ENCODE measurements at regions not wholly inside any gene's neighbourhood (a gene's known extent, or its start where the extent isn't known, plus 50 kb on each side); places are given as distances from the start of the nearest gene placed in this dataset.
"Not testable (repeated sequence)": the region's sequence is repeated elsewhere in the genome, so short reads cannot be mapped to it uniquely, and the experiment has no call there.

DNA sequence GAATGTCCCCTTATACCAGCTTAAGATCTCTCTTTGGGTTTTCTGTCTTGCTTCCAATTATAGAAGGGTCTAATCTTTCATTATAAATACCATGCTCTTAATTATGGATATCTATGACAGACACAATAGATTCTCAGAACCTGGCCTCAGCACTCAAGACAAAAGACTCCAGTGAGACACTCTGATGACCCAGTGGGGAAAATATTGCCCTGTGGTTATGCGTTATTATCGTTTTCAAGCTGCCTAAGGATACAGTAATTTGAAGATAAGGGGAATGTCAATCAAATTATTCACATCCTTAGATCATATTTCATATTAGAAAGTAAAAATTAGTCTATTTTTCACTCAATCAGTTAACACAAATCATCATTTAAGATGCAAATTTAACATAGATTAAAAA lies 748.8 kb downstream of the XPNPEP1 start:
- DNase-seq, result no peak

DNA sequence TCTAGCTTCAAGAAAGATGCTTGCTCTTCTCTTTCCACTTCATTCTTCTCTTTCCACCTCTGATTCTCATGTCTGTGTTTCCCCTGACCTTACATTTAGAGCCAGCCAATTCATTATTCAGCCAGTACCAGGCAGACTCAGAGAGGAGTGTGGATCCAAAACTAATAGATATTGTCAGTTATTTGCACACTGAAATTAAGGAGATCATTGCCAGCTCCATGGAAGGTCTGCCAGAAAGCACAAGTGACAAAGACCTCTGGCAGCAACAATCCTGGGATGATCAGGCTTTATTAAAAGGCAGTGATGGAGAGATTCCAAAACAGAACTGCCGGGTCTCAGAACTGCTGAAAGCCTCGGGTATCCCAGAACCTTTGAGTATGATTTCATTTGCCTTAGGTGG lies 749.4 kb downstream of the XPNPEP1 start:
- DNase-seq, result no peak

DNA sequence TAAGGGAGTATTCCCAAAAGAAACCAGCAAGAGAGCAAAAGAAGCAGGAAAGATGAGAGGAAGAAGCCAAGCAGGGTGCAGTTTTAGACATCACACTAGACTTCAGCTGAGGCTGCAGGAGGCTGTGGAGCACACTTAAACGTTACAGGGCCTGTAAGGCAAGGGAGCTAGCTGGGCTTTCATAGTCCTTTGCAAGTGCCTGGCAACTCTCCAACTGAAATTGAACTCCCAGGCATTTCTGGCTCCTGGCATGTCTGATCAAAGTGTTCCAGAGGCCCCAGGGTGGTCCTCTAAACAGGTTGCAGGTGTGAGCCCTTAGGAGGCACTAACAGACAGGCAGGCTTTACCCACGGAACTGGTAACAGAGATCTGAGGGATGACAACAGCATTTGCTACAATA lies 750.2 kb downstream of the XPNPEP1 start:
- no peak for DNase-seq

DNA sequence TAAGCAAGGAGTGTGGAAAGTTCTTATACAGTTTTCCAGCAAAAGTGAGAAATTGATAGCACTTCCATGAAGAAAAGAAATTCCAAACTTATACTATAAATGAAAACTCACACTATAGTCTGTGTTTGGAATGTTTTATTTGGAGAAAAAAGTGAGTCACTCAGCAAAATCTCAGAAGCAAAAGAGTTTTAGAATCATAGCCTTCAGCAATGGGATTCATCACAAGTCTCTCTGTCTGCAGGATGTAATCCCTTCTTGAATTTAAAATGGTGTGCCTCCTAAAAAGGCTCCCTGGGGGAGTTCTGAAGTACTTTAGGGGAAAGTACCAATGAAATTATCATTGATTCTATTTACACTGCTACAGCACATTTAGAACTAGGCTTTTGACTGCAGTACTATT lies 756.4 kb downstream of the XPNPEP1 start:
- DNase-seq, result no peak

DNA sequence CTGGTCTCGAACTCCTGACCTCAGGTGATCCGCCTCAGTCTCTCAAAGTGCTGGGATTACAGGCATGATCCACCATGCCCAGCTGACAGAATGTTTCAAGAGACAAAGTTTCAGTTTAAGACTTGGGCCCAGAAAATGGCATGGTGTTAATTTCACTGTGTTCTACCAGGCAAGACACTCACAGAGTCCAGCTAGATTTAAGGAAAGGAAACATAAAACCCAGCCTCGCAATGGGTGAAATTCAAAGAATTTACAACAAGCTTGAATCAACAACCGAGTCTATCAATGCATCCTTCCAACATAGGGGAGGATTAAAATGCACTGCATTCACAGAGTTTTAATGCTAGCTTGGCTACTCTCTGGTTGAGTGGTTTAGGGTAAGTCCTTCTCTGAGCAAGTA lies 764.0 kb downstream of the XPNPEP1 start:
- no peak for DNase-seq

DNA sequence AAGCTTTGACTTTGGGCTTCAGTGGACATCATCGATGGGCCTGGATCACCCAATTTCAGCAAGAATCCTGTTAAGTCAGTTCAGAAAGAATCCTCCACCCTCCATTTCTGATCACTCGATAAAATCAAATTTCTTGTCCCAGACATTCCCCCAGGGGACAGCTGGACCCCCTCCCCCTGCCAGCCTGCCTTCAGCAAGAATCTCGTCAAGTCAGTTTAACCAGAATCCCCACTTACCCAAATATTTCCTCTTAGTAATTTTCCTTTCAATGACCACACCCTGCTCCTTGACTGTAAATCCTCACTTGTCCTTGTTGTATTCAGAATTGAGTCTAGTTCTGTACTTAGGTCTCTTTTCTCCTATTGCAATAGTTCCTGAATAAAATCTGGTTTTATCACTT lies 766.9 kb downstream of the XPNPEP1 start:
- no peak for DNase-seq

DNA sequence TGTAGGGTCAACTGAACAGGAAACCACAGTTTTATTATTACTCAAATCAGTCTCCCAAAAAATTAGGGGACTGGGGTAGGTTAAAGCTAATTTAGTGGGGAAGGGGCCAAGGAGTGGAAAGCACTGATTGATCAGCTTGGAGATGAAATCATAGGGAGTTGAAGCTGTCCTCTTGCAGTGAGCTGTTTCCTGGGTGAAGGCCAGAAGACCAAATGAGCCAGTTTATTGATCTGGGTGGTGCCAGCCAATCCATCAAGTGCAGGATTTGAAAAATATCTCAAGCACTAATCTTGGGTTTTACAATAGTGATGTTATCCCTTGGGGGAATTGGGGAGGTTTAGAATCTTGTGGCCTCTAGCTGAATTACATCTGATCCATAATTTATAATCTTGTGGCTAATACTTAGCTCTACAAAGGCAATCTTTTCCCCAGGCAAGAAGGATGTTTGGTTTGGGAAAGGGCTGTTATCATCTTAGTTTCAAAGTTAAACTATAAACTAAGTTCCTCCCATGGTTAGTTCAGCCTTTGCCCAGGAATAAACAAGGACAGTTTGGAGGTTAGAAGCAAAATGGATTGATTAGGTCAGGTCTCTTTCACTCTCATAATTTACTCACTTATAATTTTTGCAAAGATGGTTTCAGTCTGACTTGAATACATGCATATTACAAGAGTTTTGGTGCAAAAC lies 773.5 kb downstream of the XPNPEP1 start:
- DNase-seq, result no peak

DNA sequence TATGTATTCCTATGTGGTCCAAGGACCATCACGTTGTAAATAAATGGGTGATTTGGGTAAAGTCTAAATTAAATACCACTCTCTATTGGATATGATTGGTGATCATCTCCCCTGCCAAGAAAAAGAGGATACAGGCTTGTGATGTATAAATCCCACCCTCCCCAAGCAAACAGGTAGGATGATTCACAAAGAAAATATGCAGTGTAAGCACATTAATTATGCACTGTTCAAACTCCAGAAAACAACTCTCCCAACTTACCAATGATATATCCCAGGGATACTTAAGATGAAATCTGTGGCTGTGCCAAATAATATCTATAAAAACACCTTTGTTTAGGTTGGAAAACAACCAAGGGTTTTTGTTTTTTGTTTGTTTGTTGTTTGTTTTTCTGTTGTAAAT lies 795.9 kb downstream of the XPNPEP1 start:
- no peak for DNase-seq

DNA sequence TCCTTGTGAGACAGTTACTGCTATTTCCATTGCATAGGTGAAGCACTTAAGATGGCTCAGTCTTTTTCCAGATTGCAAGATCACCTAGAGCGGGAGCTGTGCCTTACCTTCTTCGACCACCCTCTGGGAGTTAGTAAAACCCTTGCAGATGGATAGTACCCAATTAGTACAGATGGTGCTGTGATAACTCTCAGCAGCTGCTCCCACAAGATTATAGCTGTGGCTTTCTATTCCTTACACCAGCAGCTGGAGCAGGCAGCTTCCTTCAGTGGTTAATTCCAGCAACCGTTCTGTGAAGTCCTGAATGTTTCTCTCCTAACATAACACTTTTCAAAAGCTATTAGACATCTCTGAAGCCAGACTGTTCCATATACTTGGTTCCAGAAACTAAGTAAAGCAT lies 796.8 kb downstream of the XPNPEP1 start:
- DNase-seq, result no peak

DNA sequence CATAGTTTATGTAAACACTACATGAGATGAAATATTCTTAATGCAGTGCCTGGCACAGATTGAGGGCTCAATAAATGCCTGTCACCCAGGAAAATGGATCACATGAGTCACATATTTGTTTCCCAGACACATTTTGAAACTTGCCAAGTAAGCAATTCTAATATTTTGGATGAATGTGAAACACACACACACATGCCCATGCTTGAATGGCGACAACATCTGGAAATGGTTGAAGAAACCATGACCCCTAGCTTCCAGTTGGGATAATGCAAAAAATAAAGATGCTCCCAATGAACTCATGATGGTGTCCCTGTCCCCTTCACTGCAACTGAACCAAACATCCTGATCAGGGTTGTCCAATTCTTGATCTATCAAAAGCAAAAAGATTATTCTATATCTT lies 797.3 kb downstream of the XPNPEP1 start:
- DNase-seq, result no peak

DNA sequence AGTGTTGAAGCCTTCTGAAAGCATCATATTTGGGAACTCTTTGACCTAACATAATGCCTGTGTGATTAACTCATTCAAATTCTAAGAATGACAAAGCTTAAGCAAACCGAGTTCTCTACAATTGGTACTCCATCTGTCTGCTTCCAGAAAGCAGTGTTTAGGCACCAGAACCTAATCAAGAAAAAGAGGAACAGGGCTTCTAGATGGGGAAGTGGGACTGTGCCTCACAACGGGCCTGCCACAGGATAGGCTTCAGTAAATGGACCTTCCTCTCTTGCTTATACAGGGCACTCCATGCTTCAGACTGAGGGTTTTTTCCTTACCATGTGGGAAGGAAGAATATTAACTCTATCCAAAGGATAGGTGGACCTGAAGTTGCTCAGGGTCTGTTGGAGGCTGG lies 808.1 kb downstream of the XPNPEP1 start:
- no peak for DNase-seq

DNA sequence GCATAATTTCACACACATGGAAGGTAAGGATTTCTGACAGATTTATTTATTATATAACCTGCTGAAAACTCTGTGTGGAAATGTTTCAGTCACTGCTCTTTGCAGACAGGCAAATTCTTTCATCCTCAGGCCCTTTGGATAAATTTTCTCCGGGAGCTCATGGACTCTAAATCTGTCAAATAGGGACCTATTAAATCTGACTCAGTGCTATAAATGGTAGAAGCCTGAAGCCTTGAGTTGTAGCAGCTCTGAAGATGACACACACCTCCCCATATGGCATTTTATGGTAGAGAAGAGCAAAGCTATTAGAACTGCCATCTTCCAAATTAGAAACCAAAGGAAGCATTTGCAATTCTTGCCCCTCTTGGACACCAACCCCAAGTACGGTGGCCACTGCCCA lies 808.7 kb downstream of the XPNPEP1 start:
- DNase-seq, result no peak

DNA sequence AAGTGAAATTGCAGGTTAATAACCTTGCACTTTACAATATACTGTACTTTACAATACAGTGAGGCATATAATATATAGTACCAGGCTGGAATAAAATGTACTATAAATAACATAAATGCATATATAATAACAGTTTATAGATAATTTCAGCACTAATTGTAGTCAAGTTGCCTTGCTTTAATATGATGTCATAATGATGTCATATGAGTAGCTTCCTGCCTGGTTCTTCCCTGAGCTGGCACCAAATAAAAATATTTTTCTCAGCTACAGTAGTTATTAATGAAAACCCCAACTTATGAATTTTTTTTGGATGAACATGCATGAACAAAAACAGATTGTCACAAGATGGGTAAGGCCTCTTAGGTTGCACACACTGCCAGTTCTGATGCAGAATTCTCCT lies 816.7 kb downstream of the XPNPEP1 start:
- DNase-seq, result no peak

DNA sequence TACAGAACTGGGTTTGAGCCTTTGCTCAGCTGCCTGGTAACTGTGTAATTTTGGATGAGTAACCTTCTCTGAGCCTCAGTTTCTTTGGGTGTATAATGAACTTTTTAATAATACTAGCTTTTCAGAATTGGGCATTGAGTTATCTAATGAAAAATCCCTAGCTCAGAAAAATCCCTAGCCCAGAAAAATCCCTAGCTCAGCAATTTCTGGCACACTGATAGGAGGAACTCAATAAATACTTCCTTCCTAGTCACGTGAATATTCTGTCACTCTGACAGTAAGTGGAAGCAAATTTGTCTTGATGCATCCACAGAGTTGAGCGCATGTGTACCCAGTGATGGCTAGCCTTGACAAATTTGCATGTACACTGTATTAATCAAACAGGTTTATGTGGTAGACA lies 817.6 kb downstream of the XPNPEP1 start:
- no peak for DNase-seq

DNA sequence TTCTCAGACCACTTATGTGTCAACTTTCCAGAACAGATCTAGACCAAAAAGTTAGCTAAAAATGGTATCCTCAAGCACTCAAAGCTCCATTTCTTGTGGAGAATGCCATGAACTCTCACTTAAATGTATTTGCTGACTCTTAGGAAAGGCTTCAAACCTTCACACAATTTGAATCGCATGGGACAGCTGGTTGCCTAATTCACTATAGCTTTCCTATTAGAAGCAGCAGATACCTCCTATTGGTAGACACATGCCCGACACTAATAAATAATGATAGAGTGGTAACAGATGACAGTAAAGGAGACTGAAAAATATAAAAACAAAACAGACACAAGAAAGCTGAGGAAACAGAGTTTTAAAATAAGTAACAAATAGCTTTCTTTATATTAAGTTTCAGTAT lies 818.5 kb downstream of the XPNPEP1 start:
- DNase-seq, result no peak

DNA sequence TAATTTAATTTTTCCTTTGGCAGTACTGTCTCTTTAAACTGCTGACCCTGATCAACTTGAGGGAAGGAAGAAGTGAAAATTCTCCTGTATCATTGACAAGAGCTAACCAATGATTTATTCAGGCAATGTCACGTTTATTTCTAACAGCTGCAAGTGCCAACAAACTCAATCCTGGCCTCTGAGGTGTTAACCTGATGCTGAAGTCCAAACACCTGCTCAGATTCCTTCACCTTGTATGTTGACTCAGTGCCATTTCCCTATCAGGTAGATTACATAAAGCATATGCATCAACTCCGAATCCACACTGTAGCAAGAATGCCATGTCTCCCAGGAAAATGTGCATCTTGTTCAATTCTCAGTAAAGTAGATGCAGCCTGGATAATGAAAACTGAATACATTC lies 820.0 kb downstream of the XPNPEP1 start:
- no peak for DNase-seq

DNA sequence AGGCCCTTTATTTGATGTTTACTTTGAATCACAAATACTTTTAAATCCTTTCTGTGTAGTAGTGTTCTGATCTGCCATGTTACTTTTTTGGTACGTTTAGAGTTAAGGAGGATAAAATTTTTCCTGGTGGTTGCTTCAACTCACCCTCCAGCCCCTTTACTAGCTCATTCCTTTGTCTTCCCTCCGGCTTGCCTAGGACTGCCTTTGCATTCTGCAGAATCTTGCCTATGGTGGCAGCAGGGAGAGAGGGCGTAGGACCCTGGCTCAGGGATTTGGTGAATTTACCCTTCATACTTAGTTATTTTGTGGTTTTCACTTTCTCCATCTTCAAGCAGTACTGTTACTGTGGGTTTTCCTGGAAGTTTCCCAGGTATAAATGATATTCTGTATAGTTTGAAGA lies 833.5 kb downstream of the XPNPEP1 start:
- DNase-seq, result no peak

DNA sequence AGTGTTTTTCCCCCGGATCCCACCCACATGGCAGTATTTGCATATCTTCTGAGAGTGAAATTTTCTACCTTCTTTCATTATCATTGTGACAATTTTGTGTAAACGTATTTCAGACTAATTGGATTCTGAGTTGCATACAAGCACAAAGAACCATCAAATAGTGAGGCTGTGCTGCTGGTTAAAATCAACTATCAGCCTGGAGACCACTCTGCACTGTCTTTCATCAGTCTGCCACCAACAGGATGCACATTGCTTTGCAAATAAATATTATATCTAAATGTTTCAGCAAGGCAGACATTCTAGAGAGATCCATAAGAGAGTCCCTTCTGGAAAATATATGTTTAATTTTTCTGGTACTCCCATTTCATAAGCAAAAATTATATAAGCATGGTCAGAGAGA lies 851.8 kb downstream of the XPNPEP1 start:
- no peak for DNase-seq

DNA sequence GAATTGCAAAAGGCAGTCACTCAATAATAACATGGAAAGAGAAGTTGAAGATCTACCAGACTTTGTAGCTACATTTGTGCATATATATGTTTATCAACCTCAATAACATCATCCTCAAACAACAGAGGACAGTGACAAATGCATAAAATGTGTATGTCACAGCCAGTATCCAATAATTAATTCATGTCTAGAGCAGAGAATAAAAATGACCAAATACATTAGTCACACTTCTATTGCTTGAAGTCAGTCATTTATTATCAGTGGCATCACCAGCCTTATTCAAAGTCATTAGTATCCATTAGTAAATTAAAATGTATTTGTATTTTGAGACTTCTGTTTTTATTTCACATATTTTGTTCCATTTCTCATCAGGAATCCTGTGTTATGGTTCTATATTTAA lies 852.8 kb downstream of the XPNPEP1 start:
- no peak for DNase-seq

DNA sequence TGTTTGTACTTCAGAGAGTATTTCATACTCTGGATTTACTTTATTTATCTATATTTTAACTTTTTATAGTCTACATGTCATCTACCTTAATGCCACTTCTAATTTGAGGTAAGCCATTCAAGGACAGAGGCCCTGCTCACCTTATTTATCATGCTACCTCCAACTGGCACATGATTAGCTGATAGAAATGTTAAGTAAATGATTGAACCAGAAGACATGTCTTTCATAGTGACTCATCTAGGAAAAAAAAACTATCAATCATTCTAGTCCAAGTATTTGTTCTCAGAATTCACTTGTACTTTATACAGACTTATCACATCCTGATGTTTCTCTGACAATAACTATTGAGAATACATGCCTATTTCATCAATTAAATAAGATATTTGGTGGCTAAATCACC lies 856.3 kb downstream of the XPNPEP1 start:
- DNase-seq, result no peak

DNA sequence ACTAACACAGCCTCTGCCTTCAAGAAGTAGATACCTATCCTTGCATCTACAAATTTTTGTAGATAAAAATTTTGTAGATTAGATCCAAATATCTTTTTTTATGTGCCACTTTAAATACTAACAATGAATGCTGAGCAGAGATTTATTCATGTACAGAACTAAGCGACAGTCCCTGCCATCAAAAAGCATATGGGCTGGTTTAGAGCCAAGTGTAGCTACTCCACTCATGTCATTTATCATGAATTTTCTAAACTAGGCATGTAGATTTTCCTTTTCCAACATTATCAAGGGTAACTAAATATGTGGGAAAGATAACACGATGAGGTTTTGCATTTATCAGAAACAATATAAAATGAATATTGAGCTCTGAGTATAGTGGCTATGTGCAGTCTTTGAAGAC lies 857.5 kb downstream of the XPNPEP1 start:
- DNase-seq, result peak; percentile 21

DNA sequence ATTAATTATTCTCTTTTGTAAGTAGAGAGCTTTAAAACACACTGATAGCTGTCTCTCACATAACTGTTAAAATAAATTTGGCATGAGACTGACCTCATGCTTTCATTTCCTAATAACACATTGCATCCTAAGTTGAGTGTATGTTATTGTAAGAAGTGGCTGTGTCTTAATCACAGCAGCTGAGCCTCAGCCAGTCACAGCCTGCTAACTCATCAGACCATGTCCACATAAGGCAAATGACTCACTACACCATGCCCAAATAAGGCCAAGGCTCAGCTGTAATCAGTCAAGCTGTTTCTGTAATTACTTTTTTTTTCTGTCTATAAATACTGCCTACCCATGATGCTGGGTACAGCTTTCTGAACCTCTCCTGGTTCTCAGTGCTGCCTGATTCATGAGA lies 860.9 kb downstream of the XPNPEP1 start:
- no peak for DNase-seq

DNA sequence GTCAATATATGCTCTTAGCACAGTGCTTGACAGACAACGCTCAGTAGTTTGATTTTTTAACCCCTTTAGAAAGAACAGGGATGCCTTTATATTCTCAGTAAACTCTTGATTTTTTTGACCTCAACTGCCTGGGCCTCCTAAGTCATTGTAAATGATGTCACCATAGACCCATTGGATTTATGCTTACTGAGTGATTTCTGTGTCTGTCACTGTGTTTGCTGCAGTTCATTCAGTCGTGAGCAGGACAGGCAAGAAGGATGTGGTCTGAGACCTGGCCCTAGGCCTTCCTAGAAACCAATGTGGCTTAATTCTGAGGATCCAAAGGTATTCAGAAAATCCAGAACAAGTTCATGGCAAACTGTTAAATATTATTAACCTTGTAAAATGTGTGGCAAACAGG lies 868.1 kb downstream of the XPNPEP1 start:
- no peak for DNase-seq

DNA sequence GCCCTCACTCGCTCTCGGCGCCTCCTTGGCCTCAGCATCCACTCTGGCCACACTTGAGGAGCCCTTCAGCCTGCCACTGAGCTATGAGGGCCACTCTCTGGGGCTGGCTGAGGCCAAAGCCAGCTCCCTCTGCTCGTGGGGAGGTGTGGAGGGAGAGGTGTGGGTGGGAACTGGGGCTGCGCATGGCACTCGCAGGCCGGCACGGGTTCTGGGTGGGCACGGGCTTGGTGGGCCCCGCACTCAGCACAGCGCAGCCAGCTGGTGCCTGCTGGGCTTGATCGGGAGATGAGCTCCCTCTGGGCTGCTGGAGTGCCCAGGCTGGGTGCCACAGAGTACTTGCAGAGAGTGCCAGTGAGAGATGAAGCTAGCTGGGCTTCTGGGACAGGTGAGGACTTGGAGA lies 875.5 kb downstream of the XPNPEP1 start:
- no peak for DNase-seq

DNA sequence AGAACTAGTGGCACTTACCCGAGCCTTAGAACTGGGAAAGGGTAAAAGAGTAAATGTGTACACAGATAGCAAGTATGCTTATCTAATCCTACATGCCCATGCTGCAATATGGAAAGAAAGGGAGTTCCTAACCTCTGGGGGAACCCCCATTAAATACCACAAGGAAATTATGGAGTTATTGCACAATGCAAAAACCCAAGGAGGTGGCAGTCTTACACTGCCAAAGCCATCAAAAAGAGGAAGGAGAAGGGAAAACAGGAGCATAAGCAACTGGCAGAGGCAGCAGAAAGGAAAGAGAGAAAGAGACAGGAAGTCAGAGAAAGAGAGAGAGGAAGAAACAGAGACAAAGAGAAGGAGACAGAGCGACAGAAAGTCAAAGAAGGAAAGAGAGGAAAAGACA lies 876.9 kb downstream of the XPNPEP1 start:
- not testable (repeated sequence) for DNase-seq

DNA sequence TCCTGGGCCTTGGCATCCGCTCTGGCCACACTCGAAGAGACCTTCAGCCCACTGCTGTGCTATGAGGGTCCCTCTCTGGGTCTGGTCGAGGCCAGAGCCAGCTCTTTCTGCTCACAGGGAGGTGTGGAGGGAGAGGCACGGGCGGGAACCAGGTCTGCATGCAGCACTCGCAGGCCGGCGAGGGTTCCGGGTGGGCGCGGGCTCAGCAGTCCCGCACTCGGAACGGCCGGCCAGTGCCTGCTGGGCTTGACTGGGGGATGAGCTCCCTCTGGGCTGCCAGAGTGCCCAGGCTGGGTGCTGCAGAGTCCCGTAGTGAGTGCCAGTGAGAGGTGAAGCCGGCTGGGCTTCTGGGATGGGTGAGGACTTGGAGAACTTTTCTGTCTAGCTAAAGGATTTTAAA lies 882.7 kb downstream of the XPNPEP1 start:
- DNase-seq, result no peak
